HG03442 (cell line): ENCODE measurements at regions not wholly inside any gene's neighbourhood (a gene's known extent, or its start where the extent isn't known, plus 50 kb on each side); places are given as distances from the start of the nearest gene placed in this dataset.
"Not testable (repeated sequence)": the region's sequence is repeated elsewhere in the genome, so short reads cannot be mapped to it uniquely, and the experiment has no call there.

Experiments used
- ATAC-seq: cut with Tn5 transposase; IDR thresholded peaks from one replicate; pipeline ENCODE4 v1.9.1; 2021; ENCODE audit warnings: mild to moderate bottlenecking, moderate library complexity; ENCODE audit not compliant: unreplicated experiment

- no peak for ATAC-seq
Observed at GRCh38 chr17:52653014-52653413, 494.5 kb upstream of the CA10 start.

- no peak for ATAC-seq
Observed at GRCh38 chr17:52648995-52649394, 490.5 kb upstream of the CA10 start.

DNA sequence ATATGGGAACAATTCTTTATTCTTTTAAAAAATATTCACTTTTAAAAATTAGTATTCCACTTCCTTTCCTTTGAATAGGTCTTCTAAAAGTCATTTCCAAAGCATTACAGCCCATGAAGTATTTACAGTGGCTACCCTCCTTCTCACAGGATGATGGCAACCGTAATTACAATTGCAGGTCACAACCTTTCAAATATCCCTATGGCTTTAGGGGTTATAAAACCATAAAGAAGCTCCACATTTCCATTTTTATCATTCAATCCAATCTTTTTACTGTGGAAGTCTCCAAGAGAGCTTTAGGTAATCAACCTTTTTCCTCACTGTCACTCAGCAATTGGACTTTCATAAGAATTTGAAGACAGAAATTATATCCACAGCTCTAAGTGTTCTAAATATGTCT, 488.9 kb upstream of the CA10 start:
- ATAC-seq: no peak

DNA sequence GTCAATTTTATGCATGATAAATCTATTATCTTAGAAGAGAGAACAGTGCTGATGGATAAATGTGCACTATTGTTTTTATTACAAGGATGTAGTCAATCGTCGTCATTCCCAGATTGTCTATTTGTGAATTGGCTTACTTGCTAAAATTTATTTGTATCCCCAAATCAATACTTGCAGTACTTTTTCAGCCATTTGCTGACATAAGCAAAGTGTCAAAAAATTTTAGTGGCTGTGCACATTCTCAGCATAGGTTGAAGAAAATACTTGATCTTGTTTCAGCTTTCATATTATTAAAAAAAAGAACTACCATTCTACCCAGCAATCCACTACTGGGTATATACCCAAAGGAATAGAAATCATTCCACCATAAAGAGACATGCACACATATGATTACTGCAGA, 477.9 kb upstream of the CA10 start:
- ATAC-seq: no peak

DNA sequence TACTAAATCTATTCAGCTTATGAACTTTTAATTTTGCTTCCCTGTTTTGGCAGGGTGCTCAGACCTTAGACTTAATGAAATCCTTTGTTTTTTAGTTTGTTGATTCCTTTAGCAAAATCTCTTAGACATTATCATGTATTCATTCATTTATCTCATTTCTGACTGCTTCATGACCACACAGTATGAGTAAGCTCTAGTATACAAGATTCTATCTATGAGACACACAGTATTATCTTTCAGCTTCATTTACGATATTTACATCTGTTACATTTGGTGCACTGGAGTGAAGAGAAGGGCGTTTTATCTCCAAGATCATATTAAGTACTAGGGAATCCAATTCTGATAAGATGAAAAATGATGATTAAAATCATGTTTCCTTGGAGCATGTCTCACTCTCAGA, 448.1 kb upstream of the CA10 start:
- ATAC-seq: no peak

DNA sequence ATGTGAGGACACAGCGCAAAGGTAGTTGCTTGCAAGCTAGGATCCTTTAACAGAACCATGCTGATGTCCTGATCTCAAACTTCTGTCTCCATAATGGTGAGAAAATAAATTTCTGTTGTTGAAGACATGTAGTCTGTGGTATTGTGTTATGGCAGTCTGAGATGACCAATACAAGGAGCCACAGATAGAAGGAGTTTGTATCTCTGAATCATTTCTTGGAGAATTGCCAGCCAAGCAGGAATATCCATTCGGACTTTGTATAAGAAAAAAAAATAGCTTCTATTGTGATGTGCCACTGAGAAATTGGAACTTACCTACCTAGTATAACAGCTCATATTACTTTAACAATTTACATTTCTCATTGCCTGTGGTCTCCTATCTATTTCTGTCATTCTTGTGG, 447.6 kb upstream of the CA10 start:
- ATAC-seq: no peak

- ATAC-seq: no peak
Observed at GRCh38 chr17:52604105-52604504, 445.6 kb upstream of the CA10 start.

GRCh38 chr17:52597452-52598215, 439.1 kb upstream of the CA10 start:
- not testable (repeated sequence) for ATAC-seq

DNA sequence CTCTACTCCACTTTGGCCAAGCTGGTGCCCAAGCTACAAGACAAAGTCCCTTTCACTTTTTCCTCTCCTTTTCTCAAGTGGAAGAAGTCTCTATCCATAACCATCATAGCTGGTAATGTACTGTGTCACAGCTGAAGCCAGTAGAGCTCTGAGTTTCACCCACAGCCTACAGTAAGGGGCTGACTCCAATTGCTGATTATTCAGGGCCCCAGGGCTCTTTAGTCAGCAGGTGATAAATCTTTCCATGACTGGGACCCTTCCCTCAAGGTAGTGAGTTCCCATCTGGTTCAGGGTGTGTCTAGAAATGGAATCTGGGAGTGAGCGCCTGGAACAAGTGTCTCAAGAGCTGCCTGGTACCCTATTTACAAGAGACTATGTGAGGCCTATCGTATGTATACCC, 436.0 kb upstream of the CA10 start:
- ATAC-seq: no peak

DNA sequence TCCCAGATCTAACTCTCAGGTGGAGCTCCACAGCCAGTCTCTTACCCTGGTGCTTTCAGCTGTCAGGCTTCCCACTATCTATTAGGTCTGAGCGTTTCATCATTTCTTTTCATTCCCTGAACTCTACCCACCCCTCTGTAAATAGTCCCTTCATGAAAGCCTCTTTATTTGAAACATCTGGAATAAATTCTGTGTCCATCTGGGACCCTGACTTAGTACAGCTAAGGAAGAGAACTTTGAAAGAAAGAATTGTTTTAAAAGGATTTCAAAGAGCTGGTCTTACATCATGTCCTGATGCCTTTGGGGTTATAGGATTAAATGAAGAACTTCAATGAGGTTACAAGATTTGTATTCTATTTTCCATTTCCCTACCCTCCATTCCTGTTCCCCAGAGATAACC, 388.5 kb upstream of the CA10 start:
- ATAC-seq: no peak

DNA sequence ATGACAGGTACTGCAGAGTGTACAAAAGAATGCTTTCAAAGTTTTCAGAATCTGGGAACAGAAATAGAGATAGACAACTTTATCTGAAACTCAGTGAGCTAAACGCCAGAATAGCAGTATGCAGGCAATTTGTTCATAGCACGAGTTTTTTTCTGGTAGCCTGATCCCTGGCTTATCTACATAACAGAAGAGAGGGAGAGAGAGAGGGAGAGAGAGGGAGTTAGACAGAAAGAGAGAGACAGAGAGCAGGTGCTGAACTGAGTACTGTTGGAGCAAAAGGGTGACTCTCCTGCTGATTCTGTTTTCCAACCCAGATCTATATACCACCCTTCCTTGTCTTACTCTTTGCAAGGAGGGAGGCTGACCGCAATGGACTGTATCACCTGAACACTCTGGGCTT, 388.0 kb upstream of the CA10 start:
- no peak for ATAC-seq

- no peak for ATAC-seq
Observed at GRCh38 chr17:52537421-52537820, 378.9 kb upstream of the CA10 start.

GRCh38 chr17:52536489-52536888, 378.0 kb upstream of the CA10 start:
- ATAC-seq: no peak

DNA sequence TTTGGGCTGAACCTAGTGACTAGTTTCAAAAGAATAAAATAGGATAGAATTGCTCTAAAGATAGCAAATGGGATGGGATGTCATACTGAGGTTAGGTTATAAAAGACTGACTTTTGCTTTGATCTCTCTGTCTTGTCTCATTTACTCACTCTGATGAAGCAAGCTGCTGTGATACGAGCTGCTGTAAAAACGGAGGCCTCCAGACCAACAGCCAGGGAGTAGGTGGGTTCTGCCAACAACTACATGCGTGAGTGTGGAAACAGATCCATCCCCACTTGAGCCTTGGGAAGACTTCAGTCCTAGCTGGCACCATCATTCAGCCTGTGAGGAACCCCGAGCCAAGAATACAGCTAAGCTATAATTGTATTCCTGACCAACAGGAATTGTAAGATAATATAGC, 373.9 kb upstream of the CA10 start:
- ATAC-seq: no peak

DNA sequence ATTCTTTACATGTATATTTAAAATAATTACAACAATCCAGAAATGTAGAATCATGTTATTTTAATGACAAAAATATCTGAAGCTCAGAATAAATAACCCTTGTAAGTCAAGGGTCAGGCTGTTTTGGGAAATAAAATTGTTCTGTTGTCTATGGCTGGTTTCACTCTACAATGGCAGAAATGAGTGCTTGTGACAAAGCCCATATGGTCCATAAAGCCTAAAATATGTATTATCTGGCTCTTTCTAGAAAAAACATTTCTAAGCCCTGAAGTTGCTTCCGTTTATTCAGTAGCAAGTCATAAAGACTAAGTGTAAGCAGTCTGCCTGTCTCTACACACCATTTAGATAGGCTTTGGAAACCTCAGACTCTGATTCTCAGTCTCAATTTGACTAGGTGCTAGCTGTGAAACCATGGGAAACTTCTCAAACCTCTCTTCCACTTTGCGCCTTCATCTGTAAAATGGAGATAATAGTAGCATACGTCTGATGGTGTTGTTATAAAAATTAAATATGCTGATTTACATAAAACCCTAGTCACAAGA, 365.7 kb upstream of the CA10 start:
- no peak for ATAC-seq

DNA sequence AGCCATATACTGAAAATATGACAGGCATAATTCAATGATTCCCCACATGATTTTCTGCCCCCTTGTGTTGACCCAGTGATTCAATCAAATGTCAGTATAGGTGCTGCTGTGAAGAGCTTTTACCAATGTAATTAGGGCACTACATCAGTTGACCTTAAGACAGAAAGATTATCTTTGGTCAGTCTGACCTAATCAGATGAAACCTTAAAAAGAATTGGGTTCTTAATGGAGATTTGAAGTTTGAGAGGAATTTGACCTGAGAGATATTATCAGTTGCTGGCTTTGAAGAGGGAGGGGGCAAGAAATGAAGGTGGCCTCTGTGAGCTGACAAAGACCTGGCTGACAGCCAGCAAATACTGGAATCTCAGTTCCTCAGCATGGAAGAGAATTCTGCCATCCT, 358.7 kb upstream of the CA10 start:
- no peak for ATAC-seq

DNA sequence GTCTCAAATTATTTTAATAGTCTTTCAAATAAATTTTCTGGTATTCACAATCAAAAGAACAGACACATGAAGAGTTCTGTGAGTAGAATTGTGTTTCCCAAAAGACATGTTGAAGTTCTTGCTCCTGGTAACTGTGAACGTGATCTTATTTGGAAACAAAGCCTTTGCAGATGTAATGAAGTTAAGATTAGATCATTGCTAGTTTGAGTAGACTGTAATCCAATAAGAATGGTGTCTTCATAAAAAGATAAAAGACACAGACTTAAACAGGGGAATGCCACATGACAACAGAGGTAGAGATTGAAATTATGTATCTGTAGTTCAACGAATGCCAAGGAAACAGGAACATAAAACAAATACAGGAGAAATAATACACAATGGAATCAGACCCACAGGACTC, 357.4 kb upstream of the CA10 start:
- ATAC-seq: no peak

- ATAC-seq: no peak
Observed at GRCh38 chr17:52505601-52506000, 347.1 kb upstream of the CA10 start.

GRCh38 chr17:52504081-52504480, 345.6 kb upstream of the CA10 start:
- no peak for ATAC-seq

- no peak for ATAC-seq
Observed at GRCh38 chr17:52495646-52496045, 337.1 kb upstream of the CA10 start.

DNA sequence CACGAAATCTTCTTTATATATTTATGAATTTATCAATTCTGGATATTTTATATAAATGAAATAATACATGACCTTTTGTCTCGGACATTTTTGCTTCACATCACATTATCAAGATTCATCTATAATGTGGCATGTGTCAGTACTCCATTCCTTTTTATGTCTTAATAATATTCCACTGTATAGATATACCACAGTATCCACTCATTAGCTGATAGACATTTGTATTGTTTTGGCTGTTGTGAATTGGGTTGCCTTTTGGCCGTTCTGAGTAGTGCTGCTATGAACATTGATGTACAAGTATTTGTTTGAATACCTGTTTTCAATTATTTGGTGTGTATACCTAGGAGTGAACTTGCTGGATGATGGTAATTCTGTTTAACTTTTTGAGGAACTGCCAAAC, 323.8 kb upstream of the CA10 start:
- ATAC-seq: no peak

- no peak for ATAC-seq
Observed at GRCh38 chr17:52477824-52478699, 319.5 kb upstream of the CA10 start.
